ENCODE measurements at regions not wholly inside any gene's neighbourhood (a gene's known extent, or its start where the extent isn't known, plus 50 kb on each side); places are given as distances from the start of the nearest gene placed in this dataset.

DNA sequence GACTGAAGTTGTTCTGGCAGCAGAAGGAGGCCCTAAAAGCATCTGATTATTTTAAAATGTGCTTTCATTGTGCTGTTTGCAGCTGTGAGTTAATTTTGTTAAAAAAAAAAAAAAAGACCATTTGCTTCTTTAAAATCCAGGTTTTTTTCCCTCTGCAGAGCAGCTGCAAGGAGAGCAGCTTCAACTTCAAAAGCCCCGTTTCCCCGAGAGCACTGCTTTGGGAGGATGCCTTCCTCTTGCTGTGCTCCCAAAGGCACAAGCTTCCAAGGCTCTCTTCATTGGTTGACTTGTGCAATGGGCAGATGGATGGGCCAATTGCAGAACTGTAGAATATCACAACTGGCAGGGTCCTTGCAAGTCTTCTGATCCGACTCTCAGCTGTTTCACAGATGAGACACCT lies 459.2 kb upstream of the PKN2 start:
- TF ChIP-seq, protein P1, sequence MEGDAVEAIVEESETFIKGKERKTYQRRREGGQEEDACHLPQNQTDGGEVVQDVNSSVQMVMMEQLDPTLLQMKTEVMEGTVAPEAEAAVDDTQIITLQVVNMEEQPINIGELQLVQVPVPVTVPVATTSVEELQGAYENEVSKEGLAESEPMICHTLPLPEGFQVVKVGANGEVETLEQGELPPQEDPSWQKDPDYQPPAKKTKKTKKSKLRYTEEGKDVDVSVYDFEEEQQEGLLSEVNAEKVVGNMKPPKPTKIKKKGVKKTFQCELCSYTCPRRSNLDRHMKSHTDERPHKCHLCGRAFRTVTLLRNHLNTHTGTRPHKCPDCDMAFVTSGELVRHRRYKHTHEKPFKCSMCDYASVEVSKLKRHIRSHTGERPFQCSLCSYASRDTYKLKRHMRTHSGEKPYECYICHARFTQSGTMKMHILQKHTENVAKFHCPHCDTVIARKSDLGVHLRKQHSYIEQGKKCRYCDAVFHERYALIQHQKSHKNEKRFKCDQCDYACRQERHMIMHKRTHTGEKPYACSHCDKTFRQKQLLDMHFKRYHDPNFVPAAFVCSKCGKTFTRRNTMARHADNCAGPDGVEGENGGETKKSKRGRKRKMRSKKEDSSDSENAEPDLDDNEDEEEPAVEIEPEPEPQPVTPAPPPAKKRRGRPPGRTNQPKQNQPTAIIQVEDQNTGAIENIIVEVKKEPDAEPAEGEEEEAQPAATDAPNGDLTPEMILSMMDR (IDR thresholded peaks at IDR 0.05 in 8 of 11, conservative IDR thresholded peaks at IDR 0.05 in 3 of 11), result no peak
- no peak for TF ChIP-seq POLR2A (IDR thresholded peaks at IDR 0.05)
